HG03469 (cell line): ENCODE measurements at regions not wholly inside any gene's neighbourhood (a gene's known extent, or its start where the extent isn't known, plus 50 kb on each side); places are given as distances from the start of the nearest gene placed in this dataset.
"Not testable (repeated sequence)": the region's sequence is repeated elsewhere in the genome, so short reads cannot be mapped to it uniquely, and the experiment has no call there.

ENCODE experiments used
- ATAC-seq: cut with Tn5 transposase; IDR thresholded peaks from one replicate; pipeline ENCODE4 v1.9.1; 2021; ENCODE audit warnings: mild to moderate bottlenecking, moderate library complexity, moderate number of reproducible peaks; ENCODE audit not compliant: unreplicated experiment

DNA sequence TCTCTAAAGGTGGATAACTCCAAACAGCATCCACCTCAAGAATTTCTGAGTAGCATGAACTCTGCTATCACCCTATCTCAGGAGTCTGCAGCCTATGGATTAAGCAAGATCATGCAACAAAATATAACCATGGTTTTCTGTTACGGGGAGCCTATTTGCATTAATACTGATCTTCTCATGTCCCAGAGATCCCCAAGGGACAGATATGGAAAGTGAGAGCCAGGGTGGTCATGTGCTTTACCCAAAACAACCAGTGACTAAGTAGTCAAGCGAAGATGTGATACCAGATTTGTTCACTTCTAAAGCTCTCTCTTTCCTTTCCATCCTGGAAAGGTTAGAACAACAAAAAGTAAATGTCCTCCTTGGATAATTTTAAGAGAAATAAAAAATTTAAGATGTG, 125.1 kb downstream of the PRRX1 start:
- ATAC-seq, result no peak

DNA sequence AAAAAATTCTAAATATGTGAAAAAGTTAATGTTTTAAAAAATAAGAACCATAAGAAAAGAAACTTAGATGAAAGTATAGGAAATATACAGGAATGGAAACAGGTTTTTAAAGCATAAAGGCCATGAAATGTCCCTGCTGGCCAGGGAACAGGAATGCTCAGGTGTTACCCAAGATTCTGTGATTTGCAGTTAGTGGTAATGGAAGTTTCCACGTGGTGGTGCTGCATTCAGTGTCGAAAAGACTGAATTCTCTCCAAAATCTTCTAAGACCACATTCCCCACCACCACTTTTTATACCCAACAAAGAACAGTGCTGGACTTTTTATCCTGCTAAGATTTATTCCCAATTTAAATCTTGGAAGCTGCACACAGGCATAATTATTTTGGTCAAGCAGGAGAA, 126.2 kb downstream of the PRRX1 start:
- ATAC-seq, result no peak

DNA sequence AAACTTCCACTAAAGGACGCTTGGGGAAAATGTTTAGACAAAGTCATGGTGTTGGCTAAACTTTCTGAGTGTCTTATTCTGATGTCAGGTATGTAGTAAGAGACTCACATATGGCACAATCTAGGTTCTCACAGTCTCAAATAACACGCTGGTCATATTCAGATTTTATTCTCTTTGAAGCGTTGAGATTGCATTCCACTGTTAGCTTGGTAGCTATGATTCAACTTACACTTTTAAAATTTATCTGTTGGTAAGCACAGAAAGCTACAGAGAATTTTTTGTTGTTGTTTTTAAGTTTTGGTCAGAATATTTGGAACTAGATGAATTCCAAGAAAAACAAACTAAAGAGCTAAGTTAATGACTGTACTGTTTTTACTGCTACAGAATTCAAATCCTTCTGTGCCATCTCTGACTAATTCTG, 126.7 kb downstream of the PRRX1 start:
- no peak for ATAC-seq

DNA sequence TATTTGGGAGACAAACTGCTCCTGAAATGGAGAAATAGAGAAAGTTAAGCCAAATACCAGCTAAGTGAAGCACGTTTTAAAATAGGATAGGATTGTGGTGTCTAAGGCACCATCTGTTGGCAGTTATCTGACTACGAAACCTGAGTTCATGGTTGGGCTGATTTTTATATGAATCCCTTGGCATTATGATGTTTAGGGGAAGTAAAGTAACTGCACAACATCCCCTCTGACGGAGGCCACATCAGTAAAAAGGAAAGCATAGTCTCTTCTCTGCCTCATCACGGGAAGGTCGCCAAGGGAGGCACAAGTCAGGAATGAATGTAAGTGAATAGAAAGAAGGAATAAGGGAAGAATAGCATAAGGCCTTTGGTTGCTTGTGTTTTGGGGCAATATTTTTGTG, 128.0 kb downstream of the PRRX1 start:
- ATAC-seq, result no peak

DNA sequence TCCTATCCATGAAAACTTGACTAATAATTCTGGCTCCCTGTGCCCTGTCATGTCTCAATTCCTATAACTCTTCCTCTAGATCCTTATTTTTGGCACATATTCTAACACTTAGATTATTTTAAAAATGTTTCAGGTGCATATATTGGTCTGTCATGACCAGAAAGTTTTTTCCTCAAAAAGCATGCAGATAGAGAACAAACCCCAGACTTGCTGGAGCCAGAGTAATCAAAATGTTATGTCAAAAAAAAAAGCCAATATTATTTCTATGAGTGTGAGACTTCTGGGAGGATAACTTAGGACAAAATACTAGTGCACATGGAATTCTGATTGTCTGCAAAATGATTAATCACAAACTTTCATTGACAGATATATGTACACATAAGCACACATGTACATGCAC, 135.1 kb upstream of the MROH9 start:
- no peak for ATAC-seq

DNA sequence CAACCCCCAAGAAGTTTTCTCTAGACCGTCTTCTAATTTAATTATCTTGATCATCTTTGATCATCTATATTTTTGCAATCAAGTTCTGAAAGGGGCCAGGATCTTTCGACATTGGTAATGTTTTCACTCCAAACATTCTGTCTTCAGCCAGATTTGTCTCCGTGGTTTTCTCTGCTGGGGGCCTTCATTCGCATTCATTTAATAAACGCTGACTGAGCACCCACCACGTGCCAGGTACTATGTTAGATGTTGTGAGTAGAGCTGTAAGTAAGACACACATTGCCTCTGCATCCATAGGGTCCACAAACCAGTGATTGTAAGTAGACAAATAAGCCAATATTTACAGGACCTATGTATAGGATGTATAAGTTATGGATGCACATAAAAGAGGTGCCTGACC, 134.5 kb upstream of the MROH9 start:
- no peak for ATAC-seq

DNA sequence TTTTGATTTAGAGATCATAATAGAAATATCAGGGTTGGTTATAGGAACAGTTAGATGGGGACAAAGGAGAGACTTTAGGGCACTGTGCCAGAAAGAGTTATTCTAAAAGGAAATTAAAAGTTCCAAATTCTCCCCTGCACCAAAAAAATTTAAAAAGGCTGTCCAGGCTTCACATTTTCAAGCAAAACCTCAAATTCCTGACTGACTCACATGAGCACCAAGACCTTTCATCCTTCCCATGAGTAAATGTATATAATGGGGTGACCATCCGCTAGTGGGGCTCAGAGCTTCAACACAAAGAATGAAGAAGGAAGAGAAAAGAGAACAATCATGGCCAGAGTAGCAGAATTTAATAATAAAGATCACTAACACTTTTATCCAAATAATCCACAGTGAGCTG, 131.6 kb upstream of the MROH9 start:
- no peak for ATAC-seq

DNA sequence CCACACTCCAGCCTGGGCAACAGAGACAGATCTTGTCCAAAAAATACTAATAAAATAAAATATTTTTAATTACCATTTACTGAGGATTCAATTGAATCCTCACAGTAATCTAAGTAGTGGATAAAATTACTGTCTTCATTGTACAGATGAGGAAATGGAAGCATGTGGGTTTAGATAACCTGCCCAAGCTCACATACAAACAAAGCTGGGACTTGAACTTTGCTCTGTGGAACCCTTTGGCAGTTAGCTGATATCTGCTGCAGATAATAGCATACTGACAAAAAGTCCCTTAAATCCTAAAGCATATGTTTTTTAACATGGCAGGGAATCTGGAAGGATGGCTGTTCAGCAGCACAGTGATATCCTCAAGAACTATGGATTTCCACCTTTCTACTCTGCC, 130.9 kb upstream of the MROH9 start:
- no peak for ATAC-seq

DNA sequence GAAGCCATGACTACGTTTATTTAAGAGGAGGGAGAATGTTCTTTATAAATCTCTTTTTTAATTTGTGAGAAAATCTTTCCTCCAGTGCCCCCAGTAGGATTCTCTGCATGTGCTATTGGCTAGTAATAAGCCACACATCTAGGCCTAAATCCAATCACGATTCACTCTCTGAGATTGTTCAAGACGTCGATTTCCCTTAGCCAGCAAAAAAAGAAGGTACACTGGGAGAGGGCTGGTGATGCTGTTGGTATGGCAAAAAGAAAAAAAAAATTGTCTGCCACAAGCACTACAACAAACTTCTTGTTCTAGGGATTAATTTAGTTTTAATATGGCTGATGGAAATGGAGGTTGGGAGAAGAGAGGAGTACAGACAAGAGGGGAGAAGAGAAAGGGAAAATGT, 130.5 kb upstream of the MROH9 start:
- no peak for ATAC-seq

DNA sequence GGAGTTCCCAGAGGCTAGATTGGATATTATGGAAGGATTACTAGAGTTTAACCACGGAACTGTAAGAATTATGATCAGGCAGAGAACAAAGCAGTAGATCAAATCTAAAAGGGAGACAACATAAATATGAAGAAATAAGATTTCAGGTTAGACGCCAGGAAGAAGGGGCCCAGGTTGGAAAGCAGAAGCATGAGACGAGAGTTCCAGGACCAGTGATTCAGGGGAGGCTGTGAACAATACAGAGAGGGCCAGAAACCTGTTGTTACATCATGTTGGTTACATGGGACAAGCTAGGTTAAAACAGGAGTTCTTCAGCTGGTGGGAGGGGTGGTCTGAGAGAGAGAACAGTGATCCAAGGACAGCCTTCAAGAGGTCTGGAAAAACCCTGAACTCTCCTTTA, 128.4 kb upstream of the MROH9 start:
- ATAC-seq, result no peak

DNA sequence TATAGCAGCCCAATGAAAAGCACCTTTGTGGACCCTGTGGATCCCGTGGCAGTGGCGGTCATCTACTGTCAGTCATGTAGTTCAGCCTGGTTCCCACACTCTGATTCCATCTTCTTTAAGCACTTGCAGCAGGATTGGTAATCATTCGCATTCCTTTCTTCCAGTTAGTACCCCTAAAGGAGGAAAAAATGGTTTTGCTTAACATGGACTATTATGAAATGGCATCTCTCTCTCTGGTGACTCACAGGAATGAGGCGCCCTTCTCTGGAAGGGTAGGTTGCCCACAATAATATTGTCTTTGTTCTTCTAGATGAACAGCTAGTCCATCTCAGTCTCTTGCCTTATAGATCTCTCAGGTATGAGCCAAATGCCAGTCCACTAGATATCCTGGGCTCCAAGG, 127.9 kb upstream of the MROH9 start:
- no peak for ATAC-seq

DNA sequence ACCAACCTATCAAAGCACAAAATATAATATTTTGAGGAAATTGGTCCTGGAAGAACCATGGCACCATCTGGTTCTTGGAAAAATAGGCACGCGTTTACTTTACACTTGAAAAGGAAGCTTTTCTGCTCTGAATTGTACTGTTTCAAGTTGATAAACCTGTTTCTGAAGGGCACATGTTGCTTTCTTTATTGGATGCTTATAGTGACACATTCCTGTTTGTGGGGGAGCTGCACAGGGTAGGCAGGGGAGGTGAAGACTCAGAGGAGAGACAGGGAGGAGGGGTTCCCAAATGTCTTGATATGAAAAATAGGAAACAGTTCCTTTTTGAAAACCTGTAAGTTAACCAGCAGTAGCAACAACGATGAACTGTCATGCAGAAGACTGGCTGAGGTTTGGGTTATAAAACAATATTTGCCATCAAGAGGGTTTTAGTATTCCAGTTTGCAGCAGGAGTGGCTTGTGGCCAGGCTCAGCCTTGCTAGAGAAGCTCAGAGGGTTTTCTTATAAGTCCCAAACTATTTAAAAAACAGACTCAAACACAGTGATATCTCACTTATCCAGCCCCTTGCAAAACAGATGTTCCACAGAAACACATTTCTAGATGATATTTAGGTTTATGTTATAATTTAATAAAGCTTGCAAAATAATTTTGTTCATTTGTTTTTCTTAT, 127.0 kb upstream of the MROH9 start:
- no peak for ATAC-seq

DNA sequence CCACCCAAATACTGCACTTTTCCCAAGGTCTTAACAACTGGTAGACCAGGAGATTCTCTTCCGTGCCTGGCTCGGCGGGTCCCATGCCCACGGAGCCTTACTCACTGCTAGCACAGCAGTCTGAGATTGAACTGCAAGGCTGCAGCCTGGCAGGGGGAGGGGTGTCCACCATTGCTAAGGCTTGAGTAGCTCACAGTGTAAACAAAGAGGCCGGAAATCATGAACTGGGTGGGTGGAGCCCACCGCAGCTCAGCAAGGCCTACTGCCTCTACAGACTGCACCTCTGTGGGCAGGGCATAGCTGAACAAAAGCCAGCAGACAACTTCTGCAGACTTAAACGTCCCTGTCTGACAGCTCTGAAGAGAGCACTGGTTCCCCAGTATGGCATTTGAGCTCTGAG, 124.3 kb upstream of the MROH9 start:
- ATAC-seq, result not testable (repeated sequence)

DNA sequence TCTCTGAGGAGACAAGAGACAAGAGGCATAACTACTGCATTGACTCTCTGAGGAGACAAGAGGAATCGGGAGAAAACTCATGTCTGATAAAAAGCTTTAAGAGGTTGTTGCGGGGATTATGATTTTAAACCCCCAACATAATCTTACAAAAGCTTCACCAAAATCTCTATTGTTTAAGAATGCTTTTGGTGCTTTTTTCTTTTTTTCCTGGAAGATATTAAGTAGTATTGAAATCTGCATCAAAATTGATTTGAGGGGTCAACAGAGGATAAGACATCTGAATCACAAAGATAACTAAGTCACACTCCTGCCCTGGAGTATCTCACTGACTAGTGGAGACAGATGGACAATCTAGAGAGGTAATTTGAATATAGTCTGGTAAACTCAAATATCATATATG, 115.6 kb upstream of the MROH9 start:
- ATAC-seq, result no peak

DNA sequence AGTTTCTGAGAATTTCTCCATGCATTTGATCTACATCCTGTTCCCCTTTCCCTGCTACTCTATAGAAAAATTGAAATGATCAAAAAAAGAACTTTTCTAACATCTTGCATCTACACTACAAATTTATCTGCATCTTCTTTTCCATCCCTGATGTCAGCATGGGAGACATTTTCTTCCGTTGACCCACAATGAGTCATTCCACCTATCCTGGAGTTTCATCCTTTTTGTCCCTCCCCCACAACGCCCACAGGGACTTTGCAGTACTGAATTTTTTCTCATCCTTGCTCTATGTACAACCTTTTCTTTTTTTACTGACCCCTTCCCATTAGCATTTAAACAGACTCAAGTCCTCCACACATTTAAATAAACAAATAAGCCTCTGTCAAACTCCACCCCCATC, 112.2 kb upstream of the MROH9 start:
- ATAC-seq, result no peak

DNA sequence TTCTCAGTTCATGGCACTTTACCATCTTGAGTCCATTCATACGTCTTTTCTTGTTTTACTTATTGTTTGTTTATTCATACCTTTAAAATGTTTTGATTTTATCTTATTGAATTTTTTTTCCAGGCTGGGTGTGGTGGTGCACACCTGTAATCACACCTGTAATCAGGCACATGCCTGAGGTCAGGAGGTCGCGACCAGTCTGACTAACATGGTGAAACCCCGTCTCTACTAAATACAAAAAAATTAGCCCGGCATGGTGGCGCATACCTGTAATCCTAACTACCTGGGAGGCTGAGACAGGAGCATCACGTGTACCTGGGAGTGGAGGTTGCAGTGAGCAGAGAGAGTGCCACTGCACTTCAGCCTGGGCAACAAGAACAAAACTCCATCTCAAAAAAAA, 104.1 kb upstream of the MROH9 start:
- ATAC-seq, result no peak

DNA sequence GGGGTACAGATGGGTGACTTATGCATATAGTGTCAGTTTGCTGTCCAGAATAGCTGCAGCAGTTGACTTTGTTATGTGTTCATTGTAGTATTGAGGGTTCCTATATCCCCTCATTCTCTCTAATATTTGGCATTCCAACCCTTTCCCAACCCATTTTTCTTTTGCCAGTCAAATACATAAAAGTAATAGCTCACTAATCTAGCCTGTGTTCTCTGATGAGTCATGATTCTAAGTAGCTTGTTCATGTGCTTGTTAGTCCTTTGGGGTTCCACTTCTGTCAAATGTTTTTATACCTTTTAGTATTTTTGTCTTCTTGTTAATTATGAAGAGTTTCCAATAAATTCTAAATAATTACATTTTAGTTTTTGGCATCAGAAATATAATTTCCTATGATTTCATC, 99.2 kb upstream of the MROH9 start:
- no peak for ATAC-seq

DNA sequence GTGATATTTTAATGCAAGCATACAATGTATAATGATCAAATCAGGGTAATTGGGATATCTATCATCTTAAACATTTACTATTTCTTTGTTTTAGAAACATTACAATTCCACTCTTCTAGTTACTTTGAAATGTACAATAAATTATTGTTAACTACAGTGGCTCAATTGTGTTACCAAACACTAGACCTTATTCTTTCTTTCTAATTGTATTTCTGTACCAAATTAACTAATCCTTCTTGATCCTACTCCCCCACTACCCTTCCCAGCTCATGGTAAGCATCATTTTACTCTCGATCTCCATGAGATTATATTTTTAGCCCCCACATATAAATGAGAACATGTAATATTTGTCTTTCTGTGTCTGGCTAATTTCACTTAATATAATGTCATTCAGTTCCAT, 95.0 kb upstream of the MROH9 start:
- ATAC-seq, result no peak

DNA sequence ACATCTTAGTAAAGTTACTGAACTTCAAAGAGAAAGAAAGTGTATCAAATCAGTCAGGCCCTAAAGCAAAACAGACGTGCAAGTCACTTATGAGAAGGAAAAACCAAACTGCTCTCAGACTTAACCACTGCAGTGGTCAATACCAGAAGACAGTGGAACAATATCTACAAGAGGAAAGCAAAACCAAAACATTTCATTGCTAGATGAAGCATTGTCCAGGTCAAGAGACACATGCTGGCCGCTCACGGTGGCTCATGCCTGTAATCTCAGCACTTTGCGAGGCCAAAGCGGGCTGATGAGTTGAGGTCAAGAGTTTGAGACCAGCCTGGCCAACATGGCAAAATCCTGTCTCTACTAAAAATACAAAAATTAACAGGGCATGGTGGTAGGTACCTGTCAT, 82.0 kb upstream of the MROH9 start:
- peak; percentile 75 for ATAC-seq

DNA sequence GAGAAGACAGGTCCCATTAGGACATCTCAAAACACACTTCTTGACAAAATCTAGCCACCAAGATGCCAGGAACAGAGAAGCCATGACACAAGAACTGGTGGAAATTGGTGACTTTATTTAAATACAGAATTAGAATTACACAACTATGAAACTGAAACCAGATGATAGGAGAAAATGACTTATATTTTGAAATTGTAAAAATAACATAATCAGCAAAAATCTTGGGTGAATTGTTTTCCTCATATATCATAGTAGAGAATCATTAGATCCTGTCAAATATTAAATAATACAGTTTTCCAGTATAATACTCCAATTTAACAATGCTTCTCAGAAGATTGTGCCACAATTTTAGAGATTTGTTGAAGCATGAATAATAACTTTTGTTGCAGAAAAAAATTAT, 81.5 kb upstream of the MROH9 start:
- no peak for ATAC-seq

DNA sequence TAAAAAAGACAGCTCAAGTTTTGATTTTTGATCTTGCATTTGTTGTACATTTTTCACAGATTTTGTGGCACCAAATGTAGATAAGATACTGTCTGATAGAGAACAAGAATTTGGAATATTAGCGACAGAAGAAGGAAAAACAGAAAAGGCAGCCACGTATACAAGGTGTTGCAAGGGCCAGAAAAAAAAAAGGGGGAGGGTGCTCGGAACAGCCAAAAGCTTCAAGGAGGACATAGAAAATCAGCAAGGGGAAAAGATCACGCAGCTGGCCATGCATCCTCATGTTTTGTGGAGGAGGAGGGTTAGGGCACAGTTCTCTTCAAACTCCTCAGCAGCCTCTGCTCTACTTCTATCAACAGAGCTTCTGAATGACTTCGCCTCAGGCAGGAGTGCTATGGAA, 80.7 kb upstream of the MROH9 start:
- ATAC-seq, result no peak

DNA sequence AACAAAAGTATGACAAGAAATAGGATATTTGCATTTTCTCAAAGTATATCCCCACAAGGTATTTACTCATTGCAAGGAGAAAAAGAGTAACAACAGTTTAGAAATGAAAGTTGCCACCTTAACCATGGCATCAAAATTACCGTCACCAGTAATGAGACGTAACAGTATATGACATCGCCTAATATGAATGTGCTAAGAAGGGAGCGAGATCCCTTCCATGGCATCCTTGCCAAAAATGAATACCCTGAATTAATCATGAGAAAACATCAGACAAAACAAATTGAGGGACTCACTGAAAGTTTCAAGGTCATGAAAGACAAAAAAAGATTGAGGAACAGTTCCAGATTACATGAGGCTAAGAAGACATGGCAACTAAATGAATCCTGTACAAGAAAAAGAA, 78.9 kb upstream of the MROH9 start:
- ATAC-seq, result no peak

DNA sequence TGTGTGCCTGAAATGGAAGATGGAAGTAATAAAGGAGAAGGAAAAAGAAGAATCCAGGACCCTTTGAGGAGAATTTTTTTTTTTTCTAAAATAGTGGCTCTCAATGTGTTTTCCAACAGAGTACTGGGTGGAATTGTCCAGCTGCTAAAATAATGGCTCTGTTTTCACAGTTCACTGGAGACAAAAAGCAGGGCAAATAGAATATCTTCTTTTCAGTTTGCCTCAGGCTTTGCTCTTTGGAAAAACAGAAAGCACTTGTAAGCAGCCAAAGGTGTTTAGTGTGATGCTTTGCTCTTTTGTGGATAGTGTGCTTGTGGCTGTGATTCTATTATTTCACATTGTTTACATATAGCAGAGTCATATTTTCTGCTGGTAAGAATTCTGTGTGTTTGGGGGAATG, 77.4 kb upstream of the MROH9 start:
- no peak for ATAC-seq

DNA sequence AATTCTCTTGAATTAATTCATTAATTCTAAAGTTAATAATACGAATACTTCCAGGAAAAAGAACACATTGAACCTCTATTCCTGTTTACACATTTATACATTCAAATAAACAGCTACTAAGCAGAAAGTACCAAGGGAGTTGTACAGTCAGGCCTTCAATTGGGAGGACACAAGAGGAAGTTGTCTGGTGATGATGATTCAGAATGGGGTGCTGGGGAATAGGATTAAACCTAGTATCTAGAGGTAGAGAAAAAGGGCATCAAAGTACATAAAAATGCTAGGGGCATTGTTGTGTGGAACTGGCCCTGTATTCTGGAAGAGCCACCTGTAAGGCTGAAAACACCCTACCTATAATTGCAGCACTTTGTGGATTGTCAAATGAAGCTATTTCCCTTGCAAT, 71.7 kb upstream of the MROH9 start:
- ATAC-seq, result no peak
